H1 (cell line): ENCODE measurements at regions not wholly inside any gene's neighbourhood (a gene's known extent, or its start where the extent isn't known, plus 50 kb on each side); places are given as distances from the start of the nearest gene placed in this dataset.

ENCODE experiments used
- BRCA1 ChIP-seq: IDR thresholded peaks from 2 replicates; pipeline ENCODE4 v1.6.1; 2012; ENCODE audit warnings: low read depth, low read length, improper control_type of control experiment
- CHD1 ChIP-seq: IDR thresholded peaks from 2 replicates; pipeline ENCODE4 v1.6.1; 2012; ENCODE audit warnings: low read depth, low read length, improper control_type of control experiment
- CTBP2 ChIP-seq: IDR thresholded peaks from 2 replicates; pipeline ENCODE4 v1.7.0; 2011; ENCODE audit warnings: borderline replicate concordance, mild to moderate bottlenecking, moderate library complexity, mixed read lengths, low read length; ENCODE audit not compliant: insufficient read depth, insufficient read length
- RXRA ChIP-seq: IDR thresholded peaks from 2 replicates; pipeline ENCODE4 v1.6.1; 2011; ENCODE audit warnings: low read depth, mild to moderate bottlenecking, low read length, moderate library complexity; ENCODE audit not compliant: insufficient read depth
- SIRT6 ChIP-seq: IDR thresholded peaks from one replicate; pipeline ENCODE4 v1.7.1; 2012; ENCODE audit warnings: low read length, inconsistent platforms
- TBP ChIP-seq: IDR thresholded peaks from 2 replicates; pipeline ENCODE4 v1.6.1; 2011; ENCODE audit warnings: low read depth, low read length, improper control_type of control experiment

DNA sequence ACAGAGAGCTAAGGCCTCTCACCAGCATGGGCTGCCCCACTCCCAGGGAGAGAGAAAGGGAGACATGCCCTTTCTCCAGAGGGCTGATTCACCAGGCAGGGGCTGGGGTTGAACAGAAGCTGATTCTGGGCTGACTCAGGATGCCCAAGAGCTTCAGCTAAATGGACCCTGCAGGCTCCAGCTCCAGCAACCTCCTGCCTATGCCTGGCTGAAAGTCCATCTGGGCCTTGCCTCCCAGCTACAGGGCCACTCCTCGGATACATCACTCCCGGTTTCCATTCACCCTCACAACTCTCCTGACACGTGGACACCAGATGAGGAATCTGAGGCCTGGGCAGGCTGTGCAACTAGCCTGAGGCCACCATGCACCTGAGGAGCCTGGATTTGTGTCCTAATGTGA is 215.5 kb downstream of the BUD13 start (continued):
- TF ChIP-seq CTBP2 (no peak), CHD1 (no peak), SIRT6 (no peak), BRCA1 (no peak), RXRA (no peak), TBP (no peak)
- TF ChIP-seq, all 59 proteins: peak for 0
